ENCODE measurements at regions not wholly inside any gene's neighbourhood (a gene's known extent, or its start where the extent isn't known, plus 50 kb on each side); places are given as distances from the start of the nearest gene placed in this dataset.

- H3K27me3 ChIP-seq (ENCODE audit: insufficient read depth, low read length): no peaks in the 10 kb centered on the region
Measured at GRCh38 chr6:8658416-8658815, 223.1 kb upstream of the SLC35B3 start.

GRCh38 chr6:8657522-8657921 is 222.2 kb upstream of the SLC35B3 start:
- no peaks in the 10 kb centered on the region for H3K27me3 ChIP-seq (ENCODE audit: insufficient read depth, low read length)
- BruUV-seq (replicated peaks): no TSS peak
- H3K4me1 ChIP-seq (ENCODE audit: control insufficient read depth in 1 of 2, insufficient read depth in 2 of 2, low read length in 2 of 2): no peaks in the 10 kb centered on the region
- H4K20me1 ChIP-seq (ENCODE audit: insufficient read depth): no peaks in the 10 kb centered on the region
- intact Hi-C loops (cut with micrococcal nuclease): no loop called here
- no peak overlapping the region for H3K27ac ChIP-seq (ENCODE audit: low read depth, low read length)
- ChIA-PET POLR2A (no interaction called here), RAD21 (ENCODE audit: low non-redundant PET in 1 of 2, low total read pairs in 2 of 2, uncharacterized antibody in 2 of 2, unreplicated experiment in 2 of 2) (no interaction called here), CTCF (no interaction called here)
- no peak overlapping the region for H3K9ac ChIP-seq (ENCODE audit: low read length)
- H3K4me2 ChIP-seq (ENCODE audit: low read length): no peak overlapping the region
- H3K9me3 ChIP-seq (ENCODE audit: control insufficient read depth in 1 of 2, insufficient read depth in 1 of 2, low read depth in 1 of 2, low read length in 2 of 2): no peaks in the 10 kb centered on the region
- no peaks in the 10 kb centered on the region for H3K36me3 ChIP-seq (ENCODE audit: control insufficient read depth in 1 of 2, insufficient read depth in 2 of 2, low read length in 2 of 2)
- DNase-seq (ENCODE audit: low read depth, low spot score): no peak
- TF ChIP-seq EZH2 (IDR thresholded peaks at IDR 0.05) (no peak), CEBPB (IDR thresholded peaks at IDR 0.05; ENCODE audit: low read depth) (no peak), FOSL1 (IDR thresholded peaks at IDR 0.05; ENCODE audit: low read depth) (no peak), EGR1 (IDR thresholded peaks at IDR 0.05; ENCODE audit: low read depth) (no peak), RAD21 (IDR thresholded peaks at IDR 0.05; ENCODE audit: low read depth) (no peak), ZBTB33 (IDR thresholded peaks at IDR 0.05; ENCODE audit: extremely low read depth, insufficient replicate concordance, low read length) (no peak), ELF1 (IDR thresholded peaks at IDR 0.05; ENCODE audit: borderline replicate concordance, low read depth) (no peak), CTCF (IDR thresholded peaks at IDR 0.05 in 2 of 3, conservative IDR thresholded peaks at IDR 0.05 in 1 of 3; ENCODE audit: borderline replicate concordance in 1 of 3, insufficient read depth in 1 of 3, low read depth in 2 of 3, low read length in 2 of 3) (no peak), EZH2phosphoT487 (IDR thresholded peaks at IDR 0.05; ENCODE audit: borderline replicate concordance) (no peak), POLR2AphosphoS5 (IDR thresholded peaks at IDR 0.05; ENCODE audit: low read depth, low read length) (no peak), JUND (IDR thresholded peaks at IDR 0.05) (no peak), YY1 (IDR thresholded peaks at IDR 0.05; ENCODE audit: extremely low read depth, insufficient replicate concordance, low read depth, low read length) (no peak), ATF3 (IDR thresholded peaks at IDR 0.05) (no peak), POLR2A (IDR thresholded peaks at IDR 0.05; ENCODE audit: borderline replicate concordance, extremely low read depth, insufficient read depth, insufficient read length) (no peak), ZFX (IDR thresholded peaks at IDR 0.05) (no peak), SP1 (IDR thresholded peaks at IDR 0.05; ENCODE audit: low read depth) (no peak), MAX (IDR thresholded peaks at IDR 0.05) (no peak), ZNF274 (IDR thresholded peaks at IDR 0.05; ENCODE audit: low read depth, low read length) (no peak), TCF7L2 (IDR thresholded peaks at IDR 0.05; ENCODE audit: borderline replicate concordance, extremely low read depth, insufficient read depth, insufficient read length) (no peak)
- no peaks in the 10 kb centered on the region for H3K79me2 ChIP-seq (ENCODE audit: insufficient read depth, low read length)
- H3K4me3 ChIP-seq (replicated peaks in 1 of 2; ENCODE audit: low read depth in 1 of 2, low read length in 2 of 2): no peak overlapping the region
- no peaks in the 10 kb centered on the region for H3K9me2 ChIP-seq (ENCODE audit: insufficient read depth)
- no peak for ATAC-seq
- H2AFZ ChIP-seq (ENCODE audit: low read depth, low read length, poor library complexity, severe bottlenecking): no peak overlapping the region

More at GRCh38 chr6:8658416-8658815, 223.1 kb upstream of the SLC35B3 start:
- CTCF ChIA-PET: no interaction called here
- Histone ChIP-seq H3K4me1 (ENCODE audit: control insufficient read depth in 1 of 2, insufficient read depth in 2 of 2, low read length in 2 of 2) (no peaks in the 10 kb centered on the region), H3K27ac (ENCODE audit: low read depth, low read length) (no peak overlapping the region), H3K9me2 (ENCODE audit: insufficient read depth) (no peaks in the 10 kb centered on the region), H3K4me3 (replicated peaks in 1 of 2; ENCODE audit: low read depth in 1 of 2, low read length in 2 of 2) (no peak overlapping the region), H3K79me2 (ENCODE audit: insufficient read depth, low read length) (no peaks in the 10 kb centered on the region), H3K36me3 (ENCODE audit: control insufficient read depth in 1 of 2, insufficient read depth in 2 of 2, low read length in 2 of 2) (no peaks in the 10 kb centered on the region), H4K20me1 (ENCODE audit: insufficient read depth) (no peaks in the 10 kb centered on the region), H3K9me3 (ENCODE audit: control insufficient read depth in 1 of 2, insufficient read depth in 1 of 2, low read depth in 1 of 2, low read length in 2 of 2) (no peaks in the 10 kb centered on the region), H3K4me2 (ENCODE audit: low read length) (no peak overlapping the region), H2AFZ (ENCODE audit: low read depth, low read length, poor library complexity, severe bottlenecking) (no peak overlapping the region), H3K9ac (ENCODE audit: low read length) (no peak overlapping the region)
- BruUV-seq (replicated peaks): no TSS peak
- intact Hi-C loops (cut with micrococcal nuclease): no loop called here
- POLR2A ChIA-PET: no interaction called here
- ATAC-seq (no peak), DNase-seq (ENCODE audit: low read depth, low spot score) (no peak)
- RAD21 ChIA-PET (ENCODE audit: low non-redundant PET in 1 of 2, low total read pairs in 2 of 2, uncharacterized antibody in 2 of 2, unreplicated experiment in 2 of 2): no interaction called here
- TF ChIP-seq EZH2 (IDR thresholded peaks at IDR 0.05) (no peak), ELF1 (IDR thresholded peaks at IDR 0.05; ENCODE audit: borderline replicate concordance, low read depth) (no peak)
